DMS53 treated with DMSO at 0.1 percent for 48 hours (cell line): ENCODE measurements at regions not wholly inside any gene's neighbourhood (a gene's known extent, or its start where the extent isn't known, plus 50 kb on each side); places are given as distances from the start of the nearest gene placed in this dataset.
A peak's percentile ranks its signal among the peaks of the same experiment; 100 is the strongest.
"Not testable (repeated sequence)": the region's sequence is repeated elsewhere in the genome, so short reads cannot be mapped to it uniquely, and the experiment has no call there.

Experiments used
- DNase-seq: peaks from one replicate; lab custom pipeline; 2025; ENCODE audit not compliant: unreplicated experiment; lab: John Stamatoyannopoulos, UW

GRCh38 chr2:166744117-166744516 lies 144.2 kb upstream of the XIRP2 start:
- not testable (repeated sequence) for DNase-seq

GRCh38 chr2:166743482-166743881 lies 144.8 kb upstream of the XIRP2 start:
- not testable (repeated sequence) for DNase-seq

- DNase-seq = no peak
These were observed 161.2 kb upstream of the XIRP2 start for GRCh38 chr2:166727095-166727494.

- DNase-seq = no peak
These were observed 162.1 kb upstream of the XIRP2 start for GRCh38 chr2:166725927-166726924.

GRCh38 chr2:166716968-166717367 lies 171.3 kb upstream of the XIRP2 start:
- DNase-seq = no peak

- DNase-seq = peak; percentile 29
These were observed 188.2 kb upstream of the XIRP2 start for GRCh38 chr2:166700079-166700478.

- DNase-seq = no peak
These were observed 193.1 kb upstream of the XIRP2 start for GRCh38 chr2:166695154-166695553.

- not testable (repeated sequence) for DNase-seq
These were observed 192.0 kb upstream of the SCN7A start for GRCh38 chr2:166686057-166686456.

- no peak for DNase-seq
These were observed 183.9 kb upstream of the SCN7A start for GRCh38 chr2:166677996-166678395.

- DNase-seq = no peak
These were observed 182.7 kb upstream of the SCN7A start for GRCh38 chr2:166676716-166677115.

GRCh38 chr2:166675553-166675952 lies 181.5 kb upstream of the SCN7A start:
- DNase-seq = no peak

- no peak for DNase-seq
These were observed 179.9 kb upstream of the SCN7A start for GRCh38 chr2:166673986-166674385.

- no peak for DNase-seq
These were observed 177.8 kb upstream of the SCN7A start for GRCh38 chr2:166671801-166672200.

- DNase-seq = no peak
These were observed 177.2 kb upstream of the SCN7A start for GRCh38 chr2:166671235-166671634.

- no peak for DNase-seq
These were observed 172.2 kb upstream of the SCN7A start for GRCh38 chr2:166665991-166666940.

GRCh38 chr2:166661824-166662223 lies 167.8 kb upstream of the SCN7A start:
- no peak for DNase-seq

GRCh38 chr2:166661391-166661790 lies 167.3 kb upstream of the SCN7A start:
- no peak for DNase-seq

GRCh38 chr2:166658901-166659300 lies 164.9 kb upstream of the SCN7A start:
- DNase-seq = no peak

GRCh38 chr2:166653185-166653813 lies 159.2 kb upstream of the SCN7A start:
- peak; percentile 92 for DNase-seq

GRCh38 chr2:166651991-166652390 lies 157.9 kb upstream of the SCN7A start:
- DNase-seq = no peak

GRCh38 chr2:166651080-166651675 lies 157.1 kb upstream of the SCN7A start:
- peak; percentile 93 for DNase-seq
